Left lung (tissue), 4 donors: ENCODE measurements at regions not wholly inside any gene's neighbourhood (a gene's known extent, or its start where the extent isn't known, plus 50 kb on each side); places are given as distances from the start of the nearest gene placed in this dataset.

Source experiments
- ATAC-seq: fragments of 200-7000 bp; cut with Tn5 transposase; one replicate; pipeline ENCODE4 v1.9.1; 2020; ENCODE audit warnings: moderate library complexity
- DNase-seq, 4 donors: peaks; one replicate each; pipeline ENCODE4 v3.0.0-alpha.2; 2013 to 2020
- H3K27ac ChIP-seq, 2 donors: fragments of 200-600 bp; sonication (generic) in 1 of 2; one replicate each; pipeline versions ENCODE4 v1.5.0 to v1.8.0; 2020 to 2021
- H3K27me3 ChIP-seq, 2 donors: fragments of 200-600 bp; sonication (generic) in 1 of 2; one replicate each; pipeline versions ENCODE4 v1.5.0 to v1.8.0; 2020 to 2021
- H3K36me3 ChIP-seq, 2 donors: fragments of 200-600 bp; sonication (generic) in 1 of 2; one replicate each; pipeline versions ENCODE4 v1.5.0 to v1.8.0; 2020 to 2021
- H3K4me1 ChIP-seq, 2 donors: fragments of 200-600 bp; one replicate each; pipeline ENCODE4 v1.8.0; 2021
- H3K4me3 ChIP-seq, 2 donors: fragments of 200-600 bp; sonication (generic) in 1 of 2; one replicate each; pipeline versions ENCODE4 v1.5.0 to v1.8.0; 2020 to 2021; ENCODE audit warnings: mild to moderate bottlenecking in 1 of 2
- H3K9me3 ChIP-seq, 2 donors: fragments of 200-600 bp; sonication (generic) in 1 of 2; one replicate each; pipeline versions ENCODE4 v1.5.0 to v1.8.0; 2020 to 2021
- intact Hi-C, 2 donors: fragments of 100-400 bp; cut with DNase I; formaldehyde crosslinking; loops; one replicate each; pipeline versions ENCODE4 v1.11.2 to v1.14.2; 2022
- TF ChIP-seq, protein P1 (sequence below), 2 donors: fragments of 200-600 bp; sonication (generic) in 1 of 2; IDR thresholded peaks; one replicate each; pipeline versions ENCODE4 v1.5.0 to v1.8.0; 2021; ENCODE audit warnings: antibody characterized with exemption in 2 of 2
- donor health status: DM: no; HTN: yes; CAD: no.
- donor health status: DM: no; HTN: no; CAD: no.

DNA sequence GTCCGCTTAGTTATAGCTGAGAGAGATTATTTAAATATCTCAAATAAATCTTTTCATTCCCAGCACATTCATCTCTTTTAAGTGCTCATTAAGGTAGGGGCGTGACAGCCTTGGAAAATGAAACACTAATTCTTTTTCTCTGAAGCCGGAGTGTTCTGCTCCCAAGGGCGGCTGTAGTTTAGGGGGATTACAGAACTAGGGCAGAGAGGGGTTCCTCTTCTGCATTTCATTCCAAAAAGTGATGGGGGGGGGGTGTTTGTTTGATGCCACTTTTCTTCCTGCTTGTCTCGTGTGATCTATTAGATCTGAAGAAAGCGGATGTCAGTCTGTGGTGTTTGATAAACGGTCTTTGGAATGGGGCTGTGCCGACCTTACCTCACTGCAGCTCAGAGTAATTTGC lies 506.5 kb upstream of the MGMT start:
- no peak overlapping the region for H3K4me3 ChIP-seq
- no peaks in the 10 kb centered on the region for H3K9me3 ChIP-seq
- no peak for DNase-seq
- TF ChIP-seq, protein P1, sequence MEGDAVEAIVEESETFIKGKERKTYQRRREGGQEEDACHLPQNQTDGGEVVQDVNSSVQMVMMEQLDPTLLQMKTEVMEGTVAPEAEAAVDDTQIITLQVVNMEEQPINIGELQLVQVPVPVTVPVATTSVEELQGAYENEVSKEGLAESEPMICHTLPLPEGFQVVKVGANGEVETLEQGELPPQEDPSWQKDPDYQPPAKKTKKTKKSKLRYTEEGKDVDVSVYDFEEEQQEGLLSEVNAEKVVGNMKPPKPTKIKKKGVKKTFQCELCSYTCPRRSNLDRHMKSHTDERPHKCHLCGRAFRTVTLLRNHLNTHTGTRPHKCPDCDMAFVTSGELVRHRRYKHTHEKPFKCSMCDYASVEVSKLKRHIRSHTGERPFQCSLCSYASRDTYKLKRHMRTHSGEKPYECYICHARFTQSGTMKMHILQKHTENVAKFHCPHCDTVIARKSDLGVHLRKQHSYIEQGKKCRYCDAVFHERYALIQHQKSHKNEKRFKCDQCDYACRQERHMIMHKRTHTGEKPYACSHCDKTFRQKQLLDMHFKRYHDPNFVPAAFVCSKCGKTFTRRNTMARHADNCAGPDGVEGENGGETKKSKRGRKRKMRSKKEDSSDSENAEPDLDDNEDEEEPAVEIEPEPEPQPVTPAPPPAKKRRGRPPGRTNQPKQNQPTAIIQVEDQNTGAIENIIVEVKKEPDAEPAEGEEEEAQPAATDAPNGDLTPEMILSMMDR (IDR thresholded peaks at IDR 0.05), result no peak
- H3K36me3 ChIP-seq, result no peaks in the 10 kb centered on the region
- no peak for ATAC-seq
- H3K4me1 ChIP-seq, result no peaks in the 10 kb centered on the region
- no peak overlapping the region for H3K27ac ChIP-seq
- intact Hi-C loops, result no loop called here
- peaks cover 0 to 16% of the 10 kb centered on the region in 2 donors for H3K27me3 ChIP-seq

DNA sequence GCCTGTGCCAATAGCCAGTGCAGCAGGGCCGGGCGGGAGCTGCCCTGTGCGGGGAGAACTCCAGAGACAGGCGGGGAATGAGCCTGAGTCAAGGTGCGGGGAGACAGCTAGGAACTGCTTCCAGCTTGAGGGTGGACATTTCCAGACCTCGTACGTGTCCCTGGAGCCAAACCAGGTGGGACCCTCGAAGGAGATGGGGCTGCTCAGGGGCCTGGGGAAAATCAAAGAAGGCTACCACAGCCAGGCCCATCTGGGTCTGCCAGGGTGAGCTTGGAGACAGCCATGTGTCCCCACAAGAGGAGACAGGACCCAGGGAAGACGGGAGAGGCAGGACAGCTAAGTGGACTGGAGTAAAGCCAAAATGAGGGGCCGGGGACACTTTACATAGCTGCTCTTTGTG lies 504.9 kb upstream of the MGMT start:
- H3K9me3 ChIP-seq, result no peaks in the 10 kb centered on the region
- intact Hi-C loops, result no loop called here
- H3K27ac ChIP-seq, result no peak overlapping the region
- H3K4me1 ChIP-seq, result no peaks in the 10 kb centered on the region
- H3K4me3 ChIP-seq, result no peak overlapping the region
- DNase-seq (no peak), ATAC-seq (no peak)
- TF ChIP-seq, protein P1 (IDR thresholded peaks at IDR 0.05), result no peak
- H3K27me3 ChIP-seq, result peaks cover 0 to 16% of the 10 kb centered on the region in 2 donors
- H3K36me3 ChIP-seq, result no peaks in the 10 kb centered on the region

DNA sequence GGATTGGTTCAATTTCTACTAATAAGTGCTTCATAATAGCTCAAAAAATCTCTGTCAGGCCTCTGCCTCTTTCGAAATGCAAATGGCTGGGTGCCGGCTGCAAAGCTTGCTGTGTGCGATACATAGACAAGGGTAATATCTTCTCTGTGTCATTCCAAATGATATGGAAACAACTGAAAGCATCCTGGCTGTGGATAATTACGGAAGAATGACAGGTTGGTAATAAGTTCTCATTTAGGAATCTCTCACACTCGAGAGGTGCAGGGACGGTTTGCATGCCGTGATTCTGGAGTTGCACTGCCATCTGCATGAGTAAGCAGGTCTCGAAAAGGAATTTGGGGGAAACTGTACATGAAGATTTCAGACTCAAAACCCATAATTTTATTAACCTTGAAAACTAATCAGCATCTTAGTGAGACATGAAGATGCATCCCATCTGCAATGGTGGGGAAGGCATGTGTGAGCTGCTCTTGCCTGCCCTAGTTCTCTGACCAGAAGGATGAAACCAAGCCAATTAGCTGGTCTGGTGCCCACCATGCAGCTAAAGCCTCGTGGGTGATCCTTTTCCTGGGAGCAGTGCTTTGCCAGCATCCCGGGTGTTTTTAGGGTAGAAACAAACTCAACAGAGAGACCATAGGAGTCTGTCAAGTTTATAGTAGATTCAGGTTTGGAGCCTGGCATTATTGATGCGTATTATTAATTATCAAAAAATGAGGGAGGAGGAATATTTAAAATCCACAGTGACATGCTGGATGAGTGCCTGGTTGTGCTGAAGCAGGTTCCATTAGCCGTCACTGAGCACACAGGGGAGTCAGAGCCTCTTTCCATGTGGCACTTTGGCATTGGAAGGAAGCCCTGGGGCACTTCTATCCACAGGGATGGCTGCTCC lies 503.6 kb upstream of the MGMT start:
- no peak overlapping the region for H3K27ac ChIP-seq
- H3K4me1 ChIP-seq, result no peaks in the 10 kb centered on the region
- no peak for DNase-seq
- H3K9me3 ChIP-seq, result no peaks in the 10 kb centered on the region
- H3K4me3 ChIP-seq, result no peak overlapping the region
- TF ChIP-seq, protein P1 (IDR thresholded peaks at IDR 0.05), result no peak
- intact Hi-C loops, result no loop called here
- peaks cover 0 to 26% of the 10 kb centered on the region in 2 donors for H3K27me3 ChIP-seq
- H3K36me3 ChIP-seq, result no peaks in the 10 kb centered on the region
- no peak for ATAC-seq

DNA sequence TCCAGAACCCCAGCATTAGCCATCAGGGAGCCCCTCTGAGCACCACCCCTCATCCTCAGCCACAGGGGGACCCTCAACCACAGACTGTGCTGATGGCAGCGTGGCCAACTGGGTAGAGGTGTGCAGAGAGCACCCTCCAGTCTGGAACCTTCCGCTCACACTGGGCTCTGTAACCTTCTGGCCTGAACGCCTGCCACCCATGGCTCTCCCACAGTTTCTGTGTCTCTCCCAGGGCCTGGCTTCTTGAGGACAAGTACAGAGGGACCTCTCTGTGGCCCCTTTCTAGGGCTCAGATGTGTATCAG lies 503.0 kb upstream of the MGMT start:
- intact Hi-C loops, result no loop called here
- no peaks in the 10 kb centered on the region for H3K9me3 ChIP-seq
- ATAC-seq, result no peak

DNA sequence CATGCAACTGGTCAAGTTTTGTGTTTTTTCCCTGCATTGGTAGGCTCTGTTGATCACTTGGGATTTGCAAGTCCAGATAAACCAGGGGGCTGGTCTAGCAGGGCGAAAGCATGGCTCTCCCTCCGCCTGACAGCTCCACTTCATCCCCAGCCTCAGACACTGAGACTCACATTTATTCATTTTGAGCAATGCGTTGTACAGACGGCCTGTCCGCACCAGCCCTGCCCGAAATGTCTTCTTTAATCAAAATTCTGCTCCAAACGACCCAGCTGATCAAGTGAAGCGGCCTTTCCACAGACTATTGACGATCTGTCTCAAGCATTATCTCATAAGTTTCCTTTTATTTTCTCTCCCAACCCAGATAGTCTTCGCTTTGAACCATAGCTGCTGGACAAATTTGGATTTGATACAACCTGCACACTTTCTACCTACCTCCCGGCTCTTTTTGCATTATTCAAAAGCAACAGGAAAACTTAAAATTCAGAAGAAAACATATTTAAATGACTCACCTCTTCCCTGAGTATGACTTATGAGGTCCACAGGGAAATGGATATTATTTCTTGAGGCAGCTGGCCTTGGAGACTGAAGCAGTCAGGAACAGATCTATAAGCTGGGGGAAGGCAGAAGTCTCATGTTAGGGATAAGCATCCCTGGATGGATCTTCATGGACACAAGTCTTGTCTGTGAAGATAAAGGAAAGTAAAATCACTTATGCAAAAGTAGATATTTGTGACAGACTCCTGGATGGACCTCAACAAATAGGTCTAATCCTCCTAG lies 498.9 kb upstream of the MGMT start:
- Histone ChIP-seq H3K27me3 (peaks cover 0 to 18% of the 10 kb centered on the region in 2 donors), H3K36me3 (no peaks in the 10 kb centered on the region), H3K9me3 (no peaks in the 10 kb centered on the region), H3K4me1 (no peaks in the 10 kb centered on the region), H3K4me3 (no peak overlapping the region), H3K27ac (no peak overlapping the region)
- intact Hi-C loops, result no loop called here
- TF ChIP-seq, protein P1 (IDR thresholded peaks at IDR 0.05), result no peak
- no peak for DNase-seq
- no peak for ATAC-seq

More for the DNA sequence above, 503.0 kb upstream of the MGMT start:
- TF ChIP-seq, protein P1 (IDR thresholded peaks at IDR 0.05), result no peak
- Histone ChIP-seq H3K36me3 (no peaks in the 10 kb centered on the region), H3K4me1 (no peaks in the 10 kb centered on the region), H3K27ac (no peak overlapping the region), H3K27me3 (peaks cover 0 to 30% of the 10 kb centered on the region in 2 donors), H3K4me3 (no peak overlapping the region)
- no peak for DNase-seq
